Kidney (tissue), 13 donors: ENCODE measurements at regions not wholly inside any gene's neighbourhood (a gene's known extent, or its start where the extent isn't known, plus 50 kb on each side); places are given as distances from the start of the nearest gene placed in this dataset.

Experiments
- DNase-seq, 5 donors: peaks; one replicate each; pipeline ENCODE4 v3.0.0-alpha.2; 2013 to 2020
- FAIRE-seq: peaks from 2 replicates; lab custom pipeline; 2012; peaks lifted over from hg19 to GRCh38; lab: Jason Lieb, UNC
- H3K27ac ChIP-seq, 2 donors: one replicate each; pipeline ENCODE4 v1.7.0; 2013; ENCODE audit warnings: low read depth in 2 of 2, low read length in 2 of 2, inconsistent platforms in 1 of 2
- H3K27me3 ChIP-seq: one replicate; pipeline ENCODE4 v1.7.1; 2013; ENCODE audit warnings: low read length, inconsistent platforms; ENCODE audit not compliant: control insufficient read depth, insufficient read depth
- H3K36me3 ChIP-seq, 3 donors: one replicate each; pipeline versions ENCODE4 v1.7.0 to v1.7.1; 2013; ENCODE audit warnings: low read length in 3 of 3, control low read depth in 1 of 3, inconsistent platforms in 1 of 3; ENCODE audit not compliant: insufficient read depth in 3 of 3, control insufficient read depth in 2 of 3
- H3K4me1 ChIP-seq, 3 donors: one replicate each; pipeline versions ENCODE4 v1.7.0 to v1.7.1; 2013; ENCODE audit warnings: low read length in 3 of 3, inconsistent platforms in 1 of 3, low read depth in 1 of 3; ENCODE audit not compliant: control insufficient read depth in 2 of 3, insufficient read depth in 2 of 3
- H3K4me3 ChIP-seq, 3 donors: one replicate each; pipeline versions ENCODE4 v1.7.0 to v1.8.1; 2013; ENCODE audit warnings: low read length in 3 of 3, control low read depth in 1 of 3, inconsistent platforms in 1 of 3
- H3K9ac ChIP-seq, 3 donors: one replicate each; pipeline versions ENCODE4 v1.7.0 to v1.7.1; 2013; ENCODE audit warnings: low read length in 3 of 3, control low read depth in 1 of 3, inconsistent platforms in 1 of 3
- H3K9me3 ChIP-seq, 3 donors: one replicate each; pipeline versions ENCODE4 v1.7.0 to v1.7.1; 2013; ENCODE audit warnings: low read length in 3 of 3, control low read depth in 1 of 3, inconsistent platforms in 1 of 3; ENCODE audit not compliant: control insufficient read depth in 2 of 3, insufficient read depth in 1 of 3
- CTCF ChIP-seq: IDR thresholded peaks from 3 replicates; pipeline ENCODE4 v1.5.1; 2012; ENCODE audit warnings: mild to moderate bottlenecking, moderate library complexity, borderline replicate concordance; ENCODE audit not compliant: insufficient read depth; ENCODE audit errors: extremely low read depth
- intact Hi-C: fragments of 100-400 bp; cut with DNase I; formaldehyde crosslinking; loops from one replicate; pipeline ENCODE4 v1.11.1; 2022
- donor health status: control.
- donor health status: control.
- donor health status: control.
- donor health status: control.
- donor health status: control.
- donor health status: DM: yes; HTN: yes; CAD: no.
- donor health status: Normal renal cell carcinoma (clear cell type).

- Histone ChIP-seq H3K9ac (no peak overlapping the region), H3K27ac (no peak overlapping the region), H3K4me3 (no peak overlapping the region), H3K27me3 (no peaks in the 10 kb centered on the region), H3K36me3 (no peaks in the 10 kb centered on the region), H3K4me1 (no peaks in the 10 kb centered on the region), H3K9me3 (no peaks in the 10 kb centered on the region)
- DNase-seq (no peak), FAIRE-seq (no peak)
- no peak for TF ChIP-seq CTCF
- intact Hi-C loops = no loop called here
Measured at GRCh38 chr6:14621518-14621917, 503.9 kb downstream of the CD83 start.

GRCh38 chr6:14622085-14622484, 504.5 kb downstream of the CD83 start:
- Histone ChIP-seq H3K27me3 (no peaks in the 10 kb centered on the region), H3K27ac (no peak overlapping the region), H3K9ac (no peak overlapping the region), H3K4me1 (no peaks in the 10 kb centered on the region), H3K9me3 (no peaks in the 10 kb centered on the region), H3K4me3 (no peak overlapping the region), H3K36me3 (no peaks in the 10 kb centered on the region)
- FAIRE-seq (no peak), DNase-seq (peak in 2 of 5 donors; percentile 40 to 61)
- intact Hi-C loops = no loop called here
- TF ChIP-seq CTCF = no peak

DNA sequence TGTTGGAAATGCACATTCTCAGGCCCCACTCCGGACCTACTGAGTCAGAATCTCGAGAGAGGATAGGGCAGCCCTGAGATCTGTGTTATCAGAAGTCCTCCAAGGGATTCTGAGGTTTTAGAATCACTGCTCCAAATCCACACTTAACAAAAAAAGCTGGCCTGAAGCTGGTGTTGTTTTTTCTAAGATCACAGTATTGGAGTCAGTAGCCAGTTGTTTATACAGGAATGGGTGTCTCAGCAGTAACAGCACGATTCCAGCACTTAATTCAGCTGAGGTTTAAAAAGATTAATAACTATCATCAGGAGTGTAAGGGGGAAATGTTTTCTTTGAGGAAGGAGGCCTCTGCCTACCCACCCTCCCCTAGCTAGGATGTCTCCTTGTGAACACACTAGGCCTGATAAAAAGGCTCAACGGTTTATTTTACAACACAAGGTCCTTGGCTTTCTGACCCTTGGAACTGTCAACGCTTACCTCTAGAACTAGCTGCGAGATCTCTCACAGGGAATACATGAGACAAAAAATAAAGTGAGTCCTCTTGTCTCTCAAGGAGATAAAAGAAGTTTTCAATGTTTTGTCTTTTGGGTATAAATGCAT, 505.4 kb downstream of the CD83 start:
- FAIRE-seq (no peak), DNase-seq (peak in 2 of 5 donors; percentile 37 to 51)
- no peaks in the 10 kb centered on the region for H3K9me3 ChIP-seq
- H3K36me3 ChIP-seq = no peaks in the 10 kb centered on the region
- intact Hi-C loops = no loop called here
- H3K4me1 ChIP-seq = no peaks in the 10 kb centered on the region
- no peaks in the 10 kb centered on the region for H3K27me3 ChIP-seq
- no peak for TF ChIP-seq CTCF
- H3K4me3 ChIP-seq = no peak overlapping the region
- no peak overlapping the region for H3K27ac ChIP-seq
- H3K9ac ChIP-seq = no peak overlapping the region
